Lower leg skin (tissue), 3 donors: ENCODE measurements at regions not wholly inside any gene's neighbourhood (a gene's known extent, or its start where the extent isn't known, plus 50 kb on each side); places are given as distances from the start of the nearest gene placed in this dataset.

ENCODE experiments used
- POLR2A ChIP-seq, 2 donors: fragments of 450-650 bp; IDR thresholded peaks; one replicate each; pipeline ENCODE4 v1.6.1; 2016 to 2017; ENCODE audit warnings: antibody characterized with exemption in 2 of 2, mild to moderate bottlenecking in 1 of 2, moderate library complexity in 1 of 2
- TF ChIP-seq, protein P1 (sequence below), 3 donors: fragments of 450-650 bp; IDR thresholded peaks; one replicate each; pipeline ENCODE4 v1.5.1; 2016; ENCODE audit warnings: antibody characterized with exemption in 3 of 3, mild to moderate bottlenecking in 3 of 3, moderate library complexity in 2 of 3

GRCh38 chr2:145652571-145653545, 1132.9 kb upstream of the ZEB2 start:
- TF ChIP-seq POLR2A (IDR thresholded peaks at IDR 0.05): no peak
- TF ChIP-seq, protein P1, sequence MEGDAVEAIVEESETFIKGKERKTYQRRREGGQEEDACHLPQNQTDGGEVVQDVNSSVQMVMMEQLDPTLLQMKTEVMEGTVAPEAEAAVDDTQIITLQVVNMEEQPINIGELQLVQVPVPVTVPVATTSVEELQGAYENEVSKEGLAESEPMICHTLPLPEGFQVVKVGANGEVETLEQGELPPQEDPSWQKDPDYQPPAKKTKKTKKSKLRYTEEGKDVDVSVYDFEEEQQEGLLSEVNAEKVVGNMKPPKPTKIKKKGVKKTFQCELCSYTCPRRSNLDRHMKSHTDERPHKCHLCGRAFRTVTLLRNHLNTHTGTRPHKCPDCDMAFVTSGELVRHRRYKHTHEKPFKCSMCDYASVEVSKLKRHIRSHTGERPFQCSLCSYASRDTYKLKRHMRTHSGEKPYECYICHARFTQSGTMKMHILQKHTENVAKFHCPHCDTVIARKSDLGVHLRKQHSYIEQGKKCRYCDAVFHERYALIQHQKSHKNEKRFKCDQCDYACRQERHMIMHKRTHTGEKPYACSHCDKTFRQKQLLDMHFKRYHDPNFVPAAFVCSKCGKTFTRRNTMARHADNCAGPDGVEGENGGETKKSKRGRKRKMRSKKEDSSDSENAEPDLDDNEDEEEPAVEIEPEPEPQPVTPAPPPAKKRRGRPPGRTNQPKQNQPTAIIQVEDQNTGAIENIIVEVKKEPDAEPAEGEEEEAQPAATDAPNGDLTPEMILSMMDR (IDR thresholded peaks at IDR 0.05): no peak
